Nephron progenitor cell (in vitro differentiated cells): ENCODE measurements at regions not wholly inside any gene's neighbourhood (a gene's known extent, or its start where the extent isn't known, plus 50 kb on each side); places are given as distances from the start of the nearest gene placed in this dataset.
A peak's percentile ranks its signal among the peaks of the same experiment; 100 is the strongest.

Experiments used
- DNase-seq: peaks from one replicate; pipeline ENCODE4 v3.0.0; 2021
- H3K27ac Mint-ChIP-seq: 2 replicates; pipeline ENCODE4 v1.8.0; 2021; ENCODE audit warnings: mild to moderate bottlenecking, moderate library complexity, mixed read lengths
- H3K27me3 Mint-ChIP-seq: 2 replicates; pipeline ENCODE4 v1.8.0; 2021; ENCODE audit warnings: mild to moderate bottlenecking, low read depth, mixed read lengths; ENCODE audit not compliant: poor library complexity
- H3K36me3 Mint-ChIP-seq: 2 replicates; pipeline ENCODE4 v1.8.0; 2021; ENCODE audit warnings: low read depth, mixed read lengths
- H3K4me1 Mint-ChIP-seq: 2 replicates; pipeline ENCODE4 v1.8.0; 2021; ENCODE audit warnings: mixed read lengths
- H3K4me3 Mint-ChIP-seq: 2 replicates; pipeline ENCODE4 v1.8.0; 2021; ENCODE audit warnings: mild to moderate bottlenecking, moderate library complexity, mixed read lengths
- H3K9me3 Mint-ChIP-seq: 2 replicates; pipeline ENCODE4 v1.8.0; 2021; ENCODE audit warnings: mild to moderate bottlenecking, moderate library complexity, mixed read lengths
- TF ChIP-seq, protein P1 (sequence below): fragments of 200-600 bp; sonication (generic); IDR thresholded peaks from 2 replicates; pipeline ENCODE4 v1.5.0; 2021; ENCODE audit warnings: antibody characterized with exemption

DNA sequence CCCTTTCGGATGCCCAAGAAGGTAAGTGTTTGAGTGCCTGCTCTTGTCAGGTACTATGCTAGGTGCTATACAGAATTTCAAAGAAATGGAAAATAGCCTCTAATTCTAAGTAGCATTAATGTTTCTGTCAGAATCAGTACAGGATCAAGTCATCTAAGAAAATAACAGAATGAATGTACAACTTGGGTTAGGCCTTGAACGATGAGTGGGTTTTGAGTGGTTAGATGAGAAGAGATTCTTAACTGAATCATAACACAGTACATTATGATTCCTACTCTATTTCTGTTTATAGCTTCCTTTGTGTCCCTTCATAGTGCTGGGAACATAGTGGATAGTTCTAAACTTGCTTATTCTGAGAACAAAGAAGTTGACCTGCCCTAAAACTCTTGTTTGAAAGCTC, 253.9 kb downstream of the GLUD2 start:
- DNase-seq: no peak
- H3K36me3 Mint-ChIP-seq: no peaks in the 10 kb centered on the region
- H3K4me1 Mint-ChIP-seq: no peaks in the 10 kb centered on the region
- H3K4me3 Mint-ChIP-seq: no peak overlapping the region
- no peak overlapping the region for H3K27ac Mint-ChIP-seq
- no peaks in the 10 kb centered on the region for H3K27me3 Mint-ChIP-seq
- TF ChIP-seq, protein P1, sequence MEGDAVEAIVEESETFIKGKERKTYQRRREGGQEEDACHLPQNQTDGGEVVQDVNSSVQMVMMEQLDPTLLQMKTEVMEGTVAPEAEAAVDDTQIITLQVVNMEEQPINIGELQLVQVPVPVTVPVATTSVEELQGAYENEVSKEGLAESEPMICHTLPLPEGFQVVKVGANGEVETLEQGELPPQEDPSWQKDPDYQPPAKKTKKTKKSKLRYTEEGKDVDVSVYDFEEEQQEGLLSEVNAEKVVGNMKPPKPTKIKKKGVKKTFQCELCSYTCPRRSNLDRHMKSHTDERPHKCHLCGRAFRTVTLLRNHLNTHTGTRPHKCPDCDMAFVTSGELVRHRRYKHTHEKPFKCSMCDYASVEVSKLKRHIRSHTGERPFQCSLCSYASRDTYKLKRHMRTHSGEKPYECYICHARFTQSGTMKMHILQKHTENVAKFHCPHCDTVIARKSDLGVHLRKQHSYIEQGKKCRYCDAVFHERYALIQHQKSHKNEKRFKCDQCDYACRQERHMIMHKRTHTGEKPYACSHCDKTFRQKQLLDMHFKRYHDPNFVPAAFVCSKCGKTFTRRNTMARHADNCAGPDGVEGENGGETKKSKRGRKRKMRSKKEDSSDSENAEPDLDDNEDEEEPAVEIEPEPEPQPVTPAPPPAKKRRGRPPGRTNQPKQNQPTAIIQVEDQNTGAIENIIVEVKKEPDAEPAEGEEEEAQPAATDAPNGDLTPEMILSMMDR: no peak
- H3K9me3 Mint-ChIP-seq: peaks cover 11% of the 10 kb centered on the region

DNA sequence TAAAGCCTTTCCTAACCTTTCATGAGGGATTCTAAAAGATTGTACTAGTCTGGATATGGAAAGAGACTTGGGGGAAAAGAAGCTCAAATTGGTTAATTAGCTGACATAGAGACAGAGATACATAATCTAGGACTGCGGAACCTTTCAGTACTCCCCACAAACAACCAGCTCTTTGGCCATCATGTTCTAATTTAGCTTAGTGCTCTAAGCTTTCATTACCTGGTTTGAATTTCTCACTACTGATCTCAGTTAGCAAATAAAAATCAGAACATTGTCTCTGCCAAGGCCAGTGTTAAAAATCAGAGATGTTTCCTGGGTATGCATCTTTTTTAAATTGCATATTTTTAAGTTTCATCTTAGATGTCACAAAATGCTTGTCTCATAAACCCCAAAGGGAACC, 254.4 kb downstream of the GLUD2 start:
- no peak overlapping the region for H3K27ac Mint-ChIP-seq
- no peak overlapping the region for H3K4me3 Mint-ChIP-seq
- H3K4me1 Mint-ChIP-seq: no peaks in the 10 kb centered on the region
- H3K36me3 Mint-ChIP-seq: no peaks in the 10 kb centered on the region
- no peaks in the 10 kb centered on the region for H3K27me3 Mint-ChIP-seq
- no peak for DNase-seq
- H3K9me3 Mint-ChIP-seq: peaks cover 11% of the 10 kb centered on the region
- TF ChIP-seq, protein P1: no peak

DNA sequence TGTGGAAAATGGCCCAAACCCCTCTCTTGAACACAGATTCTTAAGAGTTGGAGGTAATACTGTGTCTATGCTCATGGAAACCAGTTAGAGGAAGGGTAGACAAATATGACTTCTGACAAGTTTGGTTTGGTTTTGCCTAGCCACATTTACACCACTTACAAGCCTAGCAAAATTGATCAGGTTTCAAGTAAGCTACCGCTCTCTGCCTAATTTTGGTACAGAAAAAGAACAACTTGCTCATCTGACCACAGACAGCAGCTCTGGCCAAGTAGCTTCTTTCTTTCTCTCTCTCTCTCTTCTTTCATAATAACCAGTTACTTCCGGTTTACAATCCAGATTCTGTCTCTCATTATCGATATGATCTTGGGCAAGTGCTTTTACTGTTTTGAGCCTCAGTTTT, 260.0 kb downstream of the GLUD2 start:
- no peak for DNase-seq
- no peaks in the 10 kb centered on the region for H3K4me1 Mint-ChIP-seq

DNA sequence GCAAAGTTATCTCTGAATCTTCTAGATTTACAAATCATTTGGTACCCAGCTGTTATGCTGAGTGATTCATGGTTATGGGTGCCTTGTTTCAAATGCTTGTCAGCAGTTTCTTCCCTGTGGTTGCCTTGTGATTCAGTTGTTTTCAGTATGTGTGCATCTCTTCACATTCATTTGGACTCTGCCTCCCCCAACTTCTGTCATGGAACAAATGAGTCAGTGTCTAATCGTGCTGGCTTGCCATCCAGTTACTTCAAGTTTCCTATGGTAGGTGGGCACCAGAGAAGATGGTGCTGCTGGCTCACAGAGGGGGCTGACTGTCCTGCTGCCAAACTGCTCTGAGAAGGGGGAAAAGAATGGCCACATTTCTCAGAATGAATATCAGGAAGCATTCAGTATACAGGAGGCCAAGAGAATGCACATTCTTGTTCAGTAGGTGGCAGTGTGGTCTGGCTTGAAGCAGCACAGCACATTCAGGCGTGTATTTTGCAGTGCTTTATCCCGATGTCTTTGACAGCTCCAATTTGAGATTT, 260.9 kb downstream of the GLUD2 start:
- Mint-ChIP-seq H3K36me3 (no peaks in the 10 kb centered on the region), H3K27me3 (peaks cover 3% of the 10 kb centered on the region), H3K4me1 (no peaks in the 10 kb centered on the region), H3K27ac (no peak overlapping the region), H3K9me3 (peaks cover 3% of the 10 kb centered on the region), H3K4me3 (no peak overlapping the region)
- DNase-seq: peak; percentile 12
- TF ChIP-seq, protein P1: peak; percentile 33

More for the DNA sequence above, 260.0 kb downstream of the GLUD2 start:
- Mint-ChIP-seq H3K27ac (no peak overlapping the region), H3K27me3 (peaks cover 3% of the 10 kb centered on the region), H3K36me3 (no peaks in the 10 kb centered on the region), H3K9me3 (peaks cover 3% of the 10 kb centered on the region), H3K4me3 (no peak overlapping the region)
- TF ChIP-seq, protein P1: no peak

DNA sequence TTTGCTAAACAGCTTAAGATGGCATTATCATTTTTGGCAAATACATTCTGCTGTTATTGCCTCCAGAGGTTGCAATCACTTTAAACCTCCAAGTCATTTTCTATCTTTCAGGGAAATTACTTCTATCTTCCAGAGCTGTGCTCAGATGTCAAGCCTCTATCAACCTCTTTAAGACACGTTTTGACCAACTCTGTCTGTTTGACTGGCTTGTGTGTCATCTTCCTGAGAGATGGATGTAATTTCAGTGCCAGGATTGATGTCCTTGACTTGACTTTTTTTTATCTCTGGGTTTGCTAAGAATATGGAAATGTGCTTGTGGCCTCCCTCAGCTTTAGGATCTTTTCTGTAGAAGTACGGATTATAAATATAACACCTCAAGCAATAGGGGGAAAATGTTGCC, 263.4 kb downstream of the GLUD2 start:
- H3K36me3 Mint-ChIP-seq: no peaks in the 10 kb centered on the region
- no peak overlapping the region for H3K27ac Mint-ChIP-seq
- peaks cover 3% of the 10 kb centered on the region for H3K27me3 Mint-ChIP-seq
- no peak for DNase-seq
- H3K9me3 Mint-ChIP-seq: peaks cover 7% of the 10 kb centered on the region
- no peak overlapping the region for H3K4me3 Mint-ChIP-seq
- TF ChIP-seq, protein P1: no peak
- H3K4me1 Mint-ChIP-seq: no peaks in the 10 kb centered on the region

DNA sequence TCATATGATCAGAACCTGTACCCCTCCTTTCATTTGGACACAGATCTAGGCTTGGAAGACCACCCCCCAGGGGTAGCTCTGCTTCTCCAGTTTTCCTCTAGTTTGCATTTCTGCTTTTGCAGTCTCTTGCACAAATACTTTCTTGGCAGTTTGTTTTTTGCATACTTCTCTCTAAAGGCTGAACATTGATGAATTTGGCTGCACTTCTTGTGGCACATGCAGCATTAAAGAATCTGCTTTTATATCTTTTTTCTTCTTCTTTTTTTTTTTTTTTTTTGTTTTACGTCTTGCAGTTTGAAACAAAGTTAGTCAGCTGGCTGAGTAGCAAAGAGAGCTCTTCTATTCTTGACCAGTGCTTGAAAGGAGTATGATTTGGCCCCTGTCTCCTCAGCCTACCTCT, 273.0 kb downstream of the GLUD2 start:
- DNase-seq: no peak
- H3K9me3 Mint-ChIP-seq: peaks cover 22% of the 10 kb centered on the region
- peak overlapping the region; percentile 17 for H3K27ac Mint-ChIP-seq
- TF ChIP-seq, protein P1: no peak
- H3K4me1 Mint-ChIP-seq: no peaks in the 10 kb centered on the region
- no peaks in the 10 kb centered on the region for H3K27me3 Mint-ChIP-seq
- no peak overlapping the region for H3K4me3 Mint-ChIP-seq
- no peaks in the 10 kb centered on the region for H3K36me3 Mint-ChIP-seq
